Endothelial cell of umbilical vein (primary cell): ENCODE measurements at regions not wholly inside any gene's neighbourhood (a gene's known extent, or its start where the extent isn't known, plus 50 kb on each side); places are given as distances from the start of the nearest gene placed in this dataset.

ENCODE experiments used
- BruUV-seq: library from RNA; stranded (reverse); fragments of 400-500 nt; replicated peaks from 2 replicates; lab custom pipeline; 2021; lab: Mats Ljungman, UMichigan
- CTCF ChIA-PET: fragments of 300-600, 350-600 bp; sonication (Branson Sonifier 250); formaldehyde crosslinking; loops from one replicate; lab custom pipeline; 2021; ENCODE audit warnings: antibody characterized with exemption, inconsistent platforms; lab: Charles Lee
- POLR2A ChIA-PET: fragments of 300-600, 350-600 bp; sonication (Branson Sonifier 250); formaldehyde crosslinking; loops from one replicate; lab custom pipeline; 2021; ENCODE audit warnings: antibody characterized with exemption, inconsistent platforms; lab: Charles Lee
- DNase-seq: peaks from one replicate; pipeline ENCODE4 v3.0.0-alpha.2; 2011; ENCODE audit warnings: low read depth, low spot score
- FAIRE-seq: peaks from 2 replicates; lab custom pipeline; 2011; peaks lifted over from hg19 to GRCh38; lab: Jason Lieb, UNC
- H2AFZ ChIP-seq: 2 replicates; pipeline ENCODE4 v1.6.0; 2012; ENCODE audit warnings: low read depth, low read length, control low read depth, inconsistent platforms
- H3K27ac ChIP-seq: 2 replicates; pipeline ENCODE4 v1.5.1; 2011; ENCODE audit warnings: low read depth, mild to moderate bottlenecking, control low read depth, low read length, moderate library complexity; ENCODE audit not compliant: insufficient read depth
- H3K27me3 ChIP-seq, 2 experiments: 2 replicates each; pipeline versions ENCODE4 v1.6.0 to v1.6.1; 2011; ENCODE audit warnings: low read length in 2 of 2, mixed read lengths in 1 of 2; ENCODE audit not compliant: control insufficient read depth in 2 of 2, insufficient read depth in 2 of 2
- H3K36me3 ChIP-seq, 2 experiments: 2 replicates in 1 of 2; 3 replicates in 1 of 2; pipeline ENCODE4 v1.5.1; 2011; ENCODE audit warnings: low read length in 2 of 2, mild to moderate bottlenecking in 1 of 2, moderate library complexity in 1 of 2; ENCODE audit not compliant: control insufficient read depth in 2 of 2, insufficient read depth in 2 of 2; ENCODE audit errors: extremely low read depth in 1 of 2
- H3K4me1 ChIP-seq: 3 replicates; pipeline ENCODE4 v1.5.1; 2011; ENCODE audit warnings: mild to moderate bottlenecking, low read length; ENCODE audit not compliant: control insufficient read depth, insufficient read depth; ENCODE audit errors: extremely low read depth
- H3K4me2 ChIP-seq: 2 replicates; pipeline ENCODE4 v1.6.1; 2011; ENCODE audit warnings: low read length, control low read depth, mixed read lengths; ENCODE audit not compliant: insufficient read depth
- H3K4me3 ChIP-seq, 3 experiments: fragments of 200-600 bp in 1 of 3; sonication (generic), shearing (Covaris generic) in 1 of 3; replicated peaks in 1 of 3; 2 replicates each; pipeline ENCODE4 v1.5.1; 2011 to 2016; ENCODE audit warnings: control low read depth in 3 of 3, low read length in 3 of 3, mild to moderate bottlenecking in 2 of 3, inconsistent platforms in 1 of 3, low read depth in 1 of 3, moderate library complexity in 1 of 3; ENCODE audit not compliant: insufficient read depth in 1 of 3
- H3K79me2 ChIP-seq: 2 replicates; pipeline ENCODE4 v1.6.0; 2012; ENCODE audit warnings: low read length, inconsistent platforms; ENCODE audit not compliant: control insufficient read depth, insufficient read depth
- H3K9ac ChIP-seq: replicated peaks from 2 replicates; pipeline ENCODE3; 2011; ENCODE audit warnings: low read length, control low read depth; ENCODE audit not compliant: insufficient read depth; ENCODE audit errors: extremely low read depth
- H3K9me1 ChIP-seq: replicated peaks from 3 replicates; pipeline ENCODE4 v1.6.0; 2011; ENCODE audit warnings: mild to moderate bottlenecking, low read length; ENCODE audit not compliant: control insufficient read depth, insufficient read depth; ENCODE audit errors: extremely low read depth
- H3K9me3 ChIP-seq: replicated peaks from 2 replicates; pipeline ENCODE4 v1.5.1; 2012; ENCODE audit warnings: low read length, inconsistent platforms; ENCODE audit not compliant: control insufficient read depth, insufficient read depth
- H4K20me1 ChIP-seq: replicated peaks from 2 replicates; pipeline ENCODE3; 2011; ENCODE audit warnings: mild to moderate bottlenecking, low read length; ENCODE audit not compliant: control insufficient read depth, insufficient read depth; ENCODE audit errors: extremely low read depth
- EZH2 ChIP-seq: IDR thresholded peaks from 2 replicates; pipeline ENCODE4 v1.6.1; 2012; ENCODE audit warnings: borderline replicate concordance, low read depth, mild to moderate bottlenecking, moderate library complexity, low read length, inconsistent platforms; ENCODE audit not compliant: severe bottlenecking
- FOS ChIP-seq: IDR thresholded peaks from 2 replicates; pipeline ENCODE4 v1.6.1; 2011; ENCODE audit warnings: mild to moderate bottlenecking, low read length, moderate library complexity, borderline replicate concordance; ENCODE audit not compliant: insufficient read depth
- GATA2 ChIP-seq: IDR thresholded peaks from 2 replicates; pipeline ENCODE4 v1.7.0; 2011; ENCODE audit warnings: low read depth, mild to moderate bottlenecking, moderate library complexity, mixed read lengths, low read length; ENCODE audit not compliant: insufficient read length, insufficient read depth
- JUN ChIP-seq: IDR thresholded peaks from 2 replicates; pipeline ENCODE4 v1.6.1; 2011; ENCODE audit warnings: borderline replicate concordance, low read depth; ENCODE audit not compliant: insufficient read length, insufficient read depth
- MYC ChIP-seq: IDR thresholded peaks from one replicate; pipeline ENCODE4 v1.6.1; 2011; ENCODE audit warnings: mild to moderate bottlenecking, low read depth, low read length
- POLR2A ChIP-seq: IDR thresholded peaks from 2 replicates; pipeline ENCODE4 v1.6.1; 2012; ENCODE audit warnings: low read depth, mild to moderate bottlenecking, control low read depth, low read length
- POLR2AphosphoS5 ChIP-seq: IDR thresholded peaks from 2 replicates; pipeline ENCODE4 v1.6.1; 2012; ENCODE audit warnings: low read depth, mild to moderate bottlenecking, control low read depth, low read length, moderate library complexity; ENCODE audit not compliant: insufficient read depth
- dilution Hi-C: fragments of 300-500 bp; cut with MboI; formaldehyde crosslinking; loops from one replicate; pipeline ENCODE4 v1.15.0; 2019; ENCODE audit warnings: low sequenced_read_pairs; ENCODE audit not compliant: extremely low pct_ligation_motif_present
- intact Hi-C: fragments of 100-400 bp; cut with micrococcal nuclease; formaldehyde crosslinking; loops from one replicate; pipeline ENCODE4 v1.10.0; 2022
- TF ChIP-seq, protein P1 (sequence below): IDR thresholded peaks from 2 replicates; pipeline ENCODE4 v1.6.1; 2011; ENCODE audit not compliant: insufficient read depth, insufficient read length
- TF ChIP-seq, protein P2 (sequence below), 2 donors: IDR thresholded peaks; 1 replicate in 1 of 2; 2 replicates in 1 of 2; pipeline ENCODE4 v1.5.1; 2011; ENCODE audit warnings: low read length in 2 of 2, mild to moderate bottlenecking in 2 of 2, moderate library complexity in 2 of 2, control low read depth in 1 of 2, inconsistent platforms in 1 of 2, low read depth in 1 of 2; ENCODE audit not compliant: insufficient read depth in 1 of 2; ENCODE audit errors: extremely low read depth in 1 of 2

DNA sequence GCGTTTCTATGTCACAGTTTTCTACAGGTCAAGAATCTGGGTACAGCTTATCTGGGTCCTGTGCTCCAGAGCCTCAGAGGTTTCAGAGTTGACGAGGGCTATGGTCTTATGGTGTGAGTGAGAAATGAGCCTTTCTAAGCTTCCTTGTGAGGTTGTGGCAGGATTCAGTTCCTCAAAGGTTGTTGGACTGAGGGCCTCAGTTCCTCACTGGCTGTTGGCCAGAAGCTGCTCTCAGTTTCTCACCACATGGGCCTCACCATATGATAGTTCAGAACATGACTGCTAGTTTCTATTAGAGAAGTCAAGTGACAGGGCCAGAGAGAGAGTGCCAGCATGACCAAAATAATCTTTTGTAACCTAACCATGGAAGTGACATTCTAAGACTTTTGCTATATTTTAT lies 96.1 kb downstream of the NUS1 start:
- H3K27me3 ChIP-seq, result no peaks in the 10 kb centered on the region
- no peaks in the 10 kb centered on the region for H3K79me2 ChIP-seq
- H3K4me1 ChIP-seq, result no peaks in the 10 kb centered on the region
- H3K9me3 ChIP-seq, result no peaks in the 10 kb centered on the region
- ChIA-PET POLR2A (no interaction called here), CTCF (no interaction called here)
- H4K20me1 ChIP-seq, result no peaks in the 10 kb centered on the region
- FAIRE-seq (no peak), DNase-seq (no peak)
- no peak overlapping the region for H3K4me2 ChIP-seq
- intact Hi-C loops (no loop called here), dilution Hi-C loops (no loop called here)
- TF ChIP-seq MYC (no peak), POLR2AphosphoS5 (no peak), FOS (no peak), GATA2 (no peak), POLR2A (no peak)
- TF ChIP-seq, protein P1, sequence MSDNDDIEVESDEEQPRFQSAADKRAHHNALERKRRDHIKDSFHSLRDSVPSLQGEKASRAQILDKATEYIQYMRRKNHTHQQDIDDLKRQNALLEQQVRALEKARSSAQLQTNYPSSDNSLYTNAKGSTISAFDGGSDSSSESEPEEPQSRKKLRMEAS, result no peak
- TF ChIP-seq, protein P2, sequence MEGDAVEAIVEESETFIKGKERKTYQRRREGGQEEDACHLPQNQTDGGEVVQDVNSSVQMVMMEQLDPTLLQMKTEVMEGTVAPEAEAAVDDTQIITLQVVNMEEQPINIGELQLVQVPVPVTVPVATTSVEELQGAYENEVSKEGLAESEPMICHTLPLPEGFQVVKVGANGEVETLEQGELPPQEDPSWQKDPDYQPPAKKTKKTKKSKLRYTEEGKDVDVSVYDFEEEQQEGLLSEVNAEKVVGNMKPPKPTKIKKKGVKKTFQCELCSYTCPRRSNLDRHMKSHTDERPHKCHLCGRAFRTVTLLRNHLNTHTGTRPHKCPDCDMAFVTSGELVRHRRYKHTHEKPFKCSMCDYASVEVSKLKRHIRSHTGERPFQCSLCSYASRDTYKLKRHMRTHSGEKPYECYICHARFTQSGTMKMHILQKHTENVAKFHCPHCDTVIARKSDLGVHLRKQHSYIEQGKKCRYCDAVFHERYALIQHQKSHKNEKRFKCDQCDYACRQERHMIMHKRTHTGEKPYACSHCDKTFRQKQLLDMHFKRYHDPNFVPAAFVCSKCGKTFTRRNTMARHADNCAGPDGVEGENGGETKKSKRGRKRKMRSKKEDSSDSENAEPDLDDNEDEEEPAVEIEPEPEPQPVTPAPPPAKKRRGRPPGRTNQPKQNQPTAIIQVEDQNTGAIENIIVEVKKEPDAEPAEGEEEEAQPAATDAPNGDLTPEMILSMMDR (IDR thresholded peaks at IDR 0.05; ENCODE audit: extremely low read depth in 1 of 2, insufficient read depth in 1 of 2, low read depth in 1 of 2, low read length in 2 of 2), result no peak
- no peaks in the 10 kb centered on the region for H3K9me1 ChIP-seq
- H3K4me3 ChIP-seq, result no peak overlapping the region
- no peak overlapping the region for H3K27ac ChIP-seq
- no peak overlapping the region for H3K9ac ChIP-seq
- no peaks in the 10 kb centered on the region for H3K36me3 ChIP-seq
- no peak overlapping the region for H2AFZ ChIP-seq
- BruUV-seq, result no TSS peak

DNA sequence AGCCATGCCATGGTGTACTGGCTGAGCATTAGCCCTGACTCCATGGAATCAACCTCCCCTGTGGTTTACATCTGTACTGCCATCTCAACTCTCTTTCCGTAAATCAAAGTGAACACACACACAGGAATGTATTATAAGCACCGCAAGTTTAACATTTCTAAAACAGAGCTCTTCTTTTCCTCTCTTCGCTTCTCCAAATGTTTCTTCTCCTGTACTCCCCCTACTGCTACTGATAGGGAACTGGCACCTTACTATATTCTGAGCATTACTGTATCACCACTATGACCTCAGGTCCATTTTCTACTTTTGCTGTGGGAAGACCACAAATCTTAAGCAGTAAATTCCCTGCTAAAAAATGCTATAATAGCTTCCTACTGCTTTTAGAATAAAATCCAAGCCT lies 101.2 kb downstream of the NUS1 start:
- Histone ChIP-seq H2AFZ (no peak overlapping the region), H3K4me2 (no peak overlapping the region), H3K9me1 (no peaks in the 10 kb centered on the region), H3K4me1 (no peaks in the 10 kb centered on the region), H3K27ac (no peak overlapping the region), H3K4me3 (no peak overlapping the region), H3K9me3 (no peaks in the 10 kb centered on the region), H3K79me2 (no peaks in the 10 kb centered on the region), H3K27me3 (no peaks in the 10 kb centered on the region), H4K20me1 (no peaks in the 10 kb centered on the region), H3K9ac (no peak overlapping the region), H3K36me3 (no peaks in the 10 kb centered on the region)
- dilution Hi-C loops (no loop called here), intact Hi-C loops (no loop called here)
- ChIA-PET POLR2A (no interaction called here), CTCF (interaction anchor here (1.1 kb wide), 1 partner anchor 327 kb away, joined by 4 read pairs; no protein-coding TSS in a partner anchor)
- DNase-seq, result no peak
- TF ChIP-seq POLR2A, result no peak
- TF ChIP-seq, protein P2 (IDR thresholded peaks at IDR 0.05; ENCODE audit: extremely low read depth in 1 of 2, insufficient read depth in 1 of 2, low read depth in 1 of 2, low read length in 2 of 2), result no peak
- no peak for TF ChIP-seq GATA2
- no peak for TF ChIP-seq FOS
- TF ChIP-seq POLR2AphosphoS5, result no peak
- TF ChIP-seq EZH2, result no peak
- no peak for TF ChIP-seq JUN
- no peak for TF ChIP-seq MYC
- TF ChIP-seq, protein P1, result no peak
- FAIRE-seq, result no peak
- BruUV-seq, result no TSS peak
